HG02870 (cell line): ENCODE measurements at regions not wholly inside any gene's neighbourhood (a gene's known extent, or its start where the extent isn't known, plus 50 kb on each side); places are given as distances from the start of the nearest gene placed in this dataset.
A peak's percentile ranks its signal among the peaks of the same experiment; 100 is the strongest.

Experiments used
- ATAC-seq: cut with Tn5 transposase; IDR thresholded peaks from one replicate; pipeline ENCODE4 v1.9.1; 2021; ENCODE audit warnings: mild to moderate bottlenecking, moderate library complexity; ENCODE audit not compliant: unreplicated experiment

- ATAC-seq = no peak
Measured at GRCh38 chr6:9428421-9429172, 986.3 kb downstream of the TFAP2A start.

GRCh38 chr6:9422138-9422537 lies 986.8 kb upstream of the SLC35B3 start:
- ATAC-seq = no peak

GRCh38 chr6:9420316-9421015 lies 985.1 kb upstream of the SLC35B3 start:
- ATAC-seq = no peak

- ATAC-seq = no peak
Measured at GRCh38 chr6:9417400-9417799, 982.1 kb upstream of the SLC35B3 start.

GRCh38 chr6:9412951-9413559 lies 977.7 kb upstream of the SLC35B3 start:
- peak; percentile 59 for ATAC-seq

GRCh38 chr6:9409126-9409525 lies 973.8 kb upstream of the SLC35B3 start:
- ATAC-seq = no peak

- no peak for ATAC-seq
Measured at GRCh38 chr6:9408402-9409117, 973.2 kb upstream of the SLC35B3 start.

- no peak for ATAC-seq
Measured at GRCh38 chr6:9405825-9406224, 970.5 kb upstream of the SLC35B3 start.

GRCh38 chr6:9405369-9405768 lies 970.0 kb upstream of the SLC35B3 start:
- no peak for ATAC-seq

- no peak for ATAC-seq
Measured at GRCh38 chr6:9404351-9405146, 969.2 kb upstream of the SLC35B3 start.

GRCh38 chr6:9403736-9404135 lies 968.4 kb upstream of the SLC35B3 start:
- ATAC-seq = no peak

GRCh38 chr6:9401960-9402359 lies 966.6 kb upstream of the SLC35B3 start:
- no peak for ATAC-seq

- ATAC-seq = no peak
Measured at GRCh38 chr6:9399916-9400315, 964.6 kb upstream of the SLC35B3 start.

GRCh38 chr6:9398767-9399373 lies 963.5 kb upstream of the SLC35B3 start:
- no peak for ATAC-seq

- ATAC-seq = no peak
Measured at GRCh38 chr6:9398071-9398766, 962.9 kb upstream of the SLC35B3 start.

GRCh38 chr6:9388596-9388995 lies 953.3 kb upstream of the SLC35B3 start:
- ATAC-seq = no peak

- no peak for ATAC-seq
Measured at GRCh38 chr6:9380568-9380967, 945.2 kb upstream of the SLC35B3 start.

- no peak for ATAC-seq
Measured at GRCh38 chr6:9373308-9373707, 938.0 kb upstream of the SLC35B3 start.

GRCh38 chr6:9370480-9370879 lies 935.1 kb upstream of the SLC35B3 start:
- no peak for ATAC-seq

GRCh38 chr6:9365378-9365777 lies 930.0 kb upstream of the SLC35B3 start:
- ATAC-seq = no peak
